ENCODE measurements at regions not wholly inside any gene's neighbourhood (a gene's known extent, or its start where the extent isn't known, plus 50 kb on each side); places are given as distances from the start of the nearest gene placed in this dataset.

- TF ChIP-seq CTCF (IDR thresholded peaks at IDR 0.05; ENCODE audit: low read depth, low read length), result no peak
- no peak for DNase-seq (ENCODE audit: low read depth, low spot score)
- in situ Hi-C loops (cut with HindIII; ENCODE audit: low sequenced_read_pairs), result no loop called here
- no peak overlapping the region for H3K4me3 ChIP-seq (ENCODE audit: low read depth, low read length)
Measured at GRCh38 chr6:19036196-19036555, 649.0 kb downstream of the RNF144B start.

- in situ Hi-C loops (cut with HindIII; ENCODE audit: low sequenced_read_pairs), result no loop called here
Measured at GRCh38 chr6:19037607-19038006, 650.5 kb downstream of the RNF144B start.

GRCh38 chr6:19039287-19039686, 652.1 kb downstream of the RNF144B start:
- TF ChIP-seq CTCF (IDR thresholded peaks at IDR 0.05; ENCODE audit: low read depth, low read length), result no peak
- DNase-seq (ENCODE audit: low read depth, low spot score), result no peak
- no peak overlapping the region for H3K4me3 ChIP-seq (ENCODE audit: low read depth, low read length)
- in situ Hi-C loops (cut with HindIII; ENCODE audit: low sequenced_read_pairs), result no loop called here

More at GRCh38 chr6:19037607-19038006, 650.5 kb downstream of the RNF144B start:
- no peak for TF ChIP-seq CTCF (IDR thresholded peaks at IDR 0.05; ENCODE audit: low read depth, low read length)
- DNase-seq (ENCODE audit: low read depth, low spot score), result no peak
- H3K4me3 ChIP-seq (ENCODE audit: low read depth, low read length), result no peak overlapping the region

GRCh38 chr6:19041906-19042305, 654.8 kb downstream of the RNF144B start:
- in situ Hi-C loops (cut with HindIII; ENCODE audit: low sequenced_read_pairs), result no loop called here
- DNase-seq (ENCODE audit: low read depth, low spot score), result no peak
- H3K4me3 ChIP-seq (ENCODE audit: low read depth, low read length), result no peak overlapping the region
- TF ChIP-seq CTCF (IDR thresholded peaks at IDR 0.05; ENCODE audit: low read depth, low read length), result no peak

- no peak for DNase-seq (ENCODE audit: low read depth, low spot score)
- in situ Hi-C loops (cut with HindIII; ENCODE audit: low sequenced_read_pairs), result no loop called here
- no peak for TF ChIP-seq CTCF (IDR thresholded peaks at IDR 0.05; ENCODE audit: low read depth, low read length)
- H3K4me3 ChIP-seq (ENCODE audit: low read depth, low read length), result no peak overlapping the region
Measured at GRCh38 chr6:19042420-19042819, 655.3 kb downstream of the RNF144B start.

GRCh38 chr6:19050765-19051164, 663.6 kb downstream of the RNF144B start:
- no peak overlapping the region for H3K4me3 ChIP-seq (ENCODE audit: low read depth, low read length)
- no peak for TF ChIP-seq CTCF (IDR thresholded peaks at IDR 0.05; ENCODE audit: low read depth, low read length)
- no peak for DNase-seq (ENCODE audit: low read depth, low spot score)
- in situ Hi-C loops (cut with HindIII; ENCODE audit: low sequenced_read_pairs), result no loop called here

- H3K4me3 ChIP-seq (ENCODE audit: low read depth, low read length), result no peak overlapping the region
- in situ Hi-C loops (cut with HindIII; ENCODE audit: low sequenced_read_pairs), result no loop called here
- no peak for TF ChIP-seq CTCF (IDR thresholded peaks at IDR 0.05; ENCODE audit: low read depth, low read length)
- DNase-seq (ENCODE audit: low read depth, low spot score), result peak; percentile 44
Measured at GRCh38 chr6:19052219-19052618, 665.1 kb downstream of the RNF144B start.

Measured in astrocyte of the spinal cord (primary cell).